Transverse colon (tissue), 4 donors: ENCODE measurements at regions not wholly inside any gene's neighbourhood (a gene's known extent, or its start where the extent isn't known, plus 50 kb on each side); places are given as distances from the start of the nearest gene placed in this dataset.

Experiments
- DNase-seq: peaks from one replicate; pipeline ENCODE4 v3.0.0-alpha.2; 2019
- H3K27ac ChIP-seq, 4 donors: fragments of 200-600 bp; sonication (generic); 2 replicates each; pipeline ENCODE4 v1.5.1; 2016 to 2018; ENCODE audit warnings: inconsistent platforms in 4 of 4
- H3K27me3 ChIP-seq: fragments of 200-600 bp; sonication (generic); 2 replicates; pipeline ENCODE4 v1.5.1; 2017; ENCODE audit warnings: inconsistent platforms
- H3K36me3 ChIP-seq, 4 donors: fragments of 200-600 bp; sonication (generic); 2 replicates each; pipeline ENCODE4 v1.5.1; 2017 to 2019; ENCODE audit warnings: inconsistent platforms in 4 of 4
- H3K4me1 ChIP-seq, 4 donors: fragments of 200-600 bp; sonication (generic); 2 replicates each; pipeline ENCODE4 v1.5.1; 2017 to 2020; ENCODE audit warnings: inconsistent platforms in 4 of 4
- H3K4me3 ChIP-seq, 4 donors: fragments of 200-600 bp; sonication (generic); 1 replicate in 1 of 4; 2 replicates in 3 of 4; pipeline versions ENCODE4 v1.5.1 to v1.6.1; 2017 to 2019; ENCODE audit warnings: inconsistent platforms in 4 of 4
- H3K9me3 ChIP-seq, 2 donors: fragments of 200-600 bp; sonication (generic); 2 replicates each; pipeline ENCODE4 v1.5.1; 2017 to 2019; ENCODE audit warnings: inconsistent platforms in 2 of 2
- EP300 ChIP-seq: sonication (generic); formaldehyde crosslinking; IDR thresholded peaks from one replicate; pipeline ENCODE4 v1.6.1; 2017; ENCODE audit warnings: antibody characterized with exemption, low read depth
- POLR2A ChIP-seq: fragments of 450-650 bp; IDR thresholded peaks from one replicate; pipeline ENCODE4 v1.6.1; 2016; ENCODE audit warnings: antibody characterized with exemption, mild to moderate bottlenecking, moderate library complexity
- POLR2AphosphoS5 ChIP-seq, 3 donors: sonication (generic); formaldehyde crosslinking; IDR thresholded peaks; one replicate each; pipeline ENCODE4 v1.6.1; 2016; ENCODE audit warnings: antibody characterized with exemption in 3 of 3
- WGBS, 2 donors: methylation state at CpG; one replicate each; pipeline ENCODE4 v1.1.5; 2018; ENCODE audit warnings: low coverage in 1 of 2; 5-methylcytosine and 5-hydroxymethylcytosine counted together
- in situ Hi-C, 4 donors: fragments of 200-750 bp; cut with MboI; loops; one replicate each; pipeline versions ENCODE4 v1.15.0 to v1.15.1; 2017; ENCODE audit warnings: low sequenced_read_pairs in 3 of 4, low pct_ligation_motif_present in 1 of 4, low pct_unique_long_range_greater_than_20kb in 1 of 4
- intact Hi-C: fragments of 100-400 bp; cut with DNase I; formaldehyde crosslinking; loops from one replicate; pipeline ENCODE4 v1.15.1; 2023; ENCODE audit warnings: low total_unique reads
- TF ChIP-seq, protein P1 (sequence below), 5 experiments: fragments of 200-600 bp in 3 of 5; fragments of 450-650 bp in 2 of 5; sonication (generic) in 3 of 5; IDR thresholded peaks; 1 replicate in 2 of 5; 2 replicates in 3 of 5; pipeline ENCODE4 v1.5.1; 2016 to 2017; ENCODE audit warnings: antibody characterized with exemption in 5 of 5, inconsistent platforms in 3 of 5, mild to moderate bottlenecking in 2 of 5, moderate library complexity in 1 of 5

- Histone ChIP-seq H3K27me3 (no peaks in the 10 kb centered on the region), H3K27ac (no peak overlapping the region), H3K36me3 (no peaks in the 10 kb centered on the region), H3K4me3 (no peak overlapping the region), H3K9me3 (no peaks in the 10 kb centered on the region), H3K4me1 (no peaks in the 10 kb centered on the region)
- whole genome bisulfite sequencing, 2 donors, result 62 to 71% methylated on average over 3 of the region's 3 CpGs
- no peak for DNase-seq
- intact Hi-C loops, result no loop called here
- TF ChIP-seq POLR2A (no peak), POLR2AphosphoS5 (IDR thresholded peaks at IDR 0.05) (no peak), EP300 (no peak)
- TF ChIP-seq, protein P1, sequence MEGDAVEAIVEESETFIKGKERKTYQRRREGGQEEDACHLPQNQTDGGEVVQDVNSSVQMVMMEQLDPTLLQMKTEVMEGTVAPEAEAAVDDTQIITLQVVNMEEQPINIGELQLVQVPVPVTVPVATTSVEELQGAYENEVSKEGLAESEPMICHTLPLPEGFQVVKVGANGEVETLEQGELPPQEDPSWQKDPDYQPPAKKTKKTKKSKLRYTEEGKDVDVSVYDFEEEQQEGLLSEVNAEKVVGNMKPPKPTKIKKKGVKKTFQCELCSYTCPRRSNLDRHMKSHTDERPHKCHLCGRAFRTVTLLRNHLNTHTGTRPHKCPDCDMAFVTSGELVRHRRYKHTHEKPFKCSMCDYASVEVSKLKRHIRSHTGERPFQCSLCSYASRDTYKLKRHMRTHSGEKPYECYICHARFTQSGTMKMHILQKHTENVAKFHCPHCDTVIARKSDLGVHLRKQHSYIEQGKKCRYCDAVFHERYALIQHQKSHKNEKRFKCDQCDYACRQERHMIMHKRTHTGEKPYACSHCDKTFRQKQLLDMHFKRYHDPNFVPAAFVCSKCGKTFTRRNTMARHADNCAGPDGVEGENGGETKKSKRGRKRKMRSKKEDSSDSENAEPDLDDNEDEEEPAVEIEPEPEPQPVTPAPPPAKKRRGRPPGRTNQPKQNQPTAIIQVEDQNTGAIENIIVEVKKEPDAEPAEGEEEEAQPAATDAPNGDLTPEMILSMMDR (IDR thresholded peaks at IDR 0.05), result no peak
- in situ Hi-C loops, result no loop called here
These were observed 422.0 kb upstream of the CNKSR2 start for GRCh38 chrX:20952180-20952579.

GRCh38 chrX:20951016-20951810 lies 423.0 kb upstream of the CNKSR2 start:
- no peaks in the 10 kb centered on the region for H3K4me1 ChIP-seq
- H3K27ac ChIP-seq, result no peak overlapping the region
- no peaks in the 10 kb centered on the region for H3K27me3 ChIP-seq
- no peak for DNase-seq
- H3K36me3 ChIP-seq, result no peaks in the 10 kb centered on the region
- no peak for TF ChIP-seq POLR2AphosphoS5 (IDR thresholded peaks at IDR 0.05)
- TF ChIP-seq POLR2A, result no peak
- TF ChIP-seq, protein P1 (IDR thresholded peaks at IDR 0.05), result no peak
- no peak for TF ChIP-seq EP300
- intact Hi-C loops, result no loop called here
- in situ Hi-C loops, result no loop called here
- H3K4me3 ChIP-seq, result no peak overlapping the region
- WGBS, 2 donors, result 43% methylated on average over 5 of the region's 5 CpGs; no CpG with 5 or more reads in 1 of the 2 donors
- H3K9me3 ChIP-seq, result no peaks in the 10 kb centered on the region

GRCh38 chrX:20947411-20947912 lies 426.8 kb upstream of the CNKSR2 start:
- in situ Hi-C loops (no loop called here), intact Hi-C loops (no loop called here)
- no peaks in the 10 kb centered on the region for H3K36me3 ChIP-seq
- no peaks in the 10 kb centered on the region for H3K4me1 ChIP-seq
- no peak for DNase-seq
- H3K27me3 ChIP-seq, result no peaks in the 10 kb centered on the region
- H3K9me3 ChIP-seq, result no peaks in the 10 kb centered on the region
- TF ChIP-seq POLR2A, result no peak
- TF ChIP-seq POLR2AphosphoS5 (IDR thresholded peaks at IDR 0.05), result no peak
- TF ChIP-seq, protein P1 (IDR thresholded peaks at IDR 0.05), result no peak
- TF ChIP-seq EP300, result no peak
- H3K4me3 ChIP-seq, result no peak overlapping the region
- no peak overlapping the region for H3K27ac ChIP-seq
- WGBS, 2 donors, result 14% methylated on average over 7 of the region's 7 CpGs; no CpG with 5 or more reads in 1 of the 2 donors

DNA sequence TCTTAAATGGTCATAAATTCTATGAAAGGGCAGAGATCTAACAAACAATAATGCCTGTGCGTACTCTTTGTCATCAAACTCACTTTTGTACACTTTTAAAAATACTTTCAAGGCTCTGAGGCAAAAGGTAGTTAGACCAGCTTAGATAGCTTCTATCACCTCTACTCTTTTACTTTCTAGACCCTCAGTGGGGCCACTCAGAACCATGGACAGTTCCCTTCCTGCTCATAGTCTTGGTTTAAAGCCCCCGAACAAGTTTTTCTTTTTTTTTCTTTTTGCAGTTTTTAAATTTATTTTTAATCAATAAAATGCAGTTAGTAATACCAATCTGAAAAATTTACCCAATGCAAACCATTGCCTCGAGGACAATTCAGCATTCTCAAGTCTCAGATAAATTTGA lies 460.5 kb upstream of the CNKSR2 start:
- Histone ChIP-seq H3K4me1 (no peaks in the 10 kb centered on the region), H3K27me3 (no peaks in the 10 kb centered on the region), H3K9me3 (no peaks in the 10 kb centered on the region), H3K36me3 (no peaks in the 10 kb centered on the region), H3K27ac (no peak overlapping the region), H3K4me3 (no peak overlapping the region)
- 36% methylated on average over 3 of the region's 3 CpGs; no CpG with 5 or more reads in 1 of the 2 donors for WGBS, 2 donors
- in situ Hi-C loops (loop anchor here in 1 of 4 donors (25.0 kb wide), 1 partner anchor 101 kb away; no protein-coding TSS in a partner anchor), intact Hi-C loops (no loop called here)
- no peak for DNase-seq
- TF ChIP-seq POLR2AphosphoS5 (IDR thresholded peaks at IDR 0.05), result no peak
